T-cell (primary cell): ENCODE measurements at regions not wholly inside any gene's neighbourhood (a gene's known extent, or its start where the extent isn't known, plus 50 kb on each side); places are given as distances from the start of the nearest gene placed in this dataset.

ENCODE experiments used
- ATAC-seq, 4 experiments: fragments of 200-7000 bp in 3 of 4; fragments of 150-1000 bp in 1 of 4; cut with Tn5 transposase; replicated peaks in 1 of 4; 1 replicate in 3 of 4; 2 replicates in 1 of 4; pipeline ENCODE4 v1.10.0; 2021; ENCODE audit warnings: moderate library complexity in 3 of 4, mild to moderate bottlenecking in 2 of 4, moderate number of reproducible peaks in 1 of 4
- CTCF ChIA-PET, 2 donors: fragments of 300-600 bp; sonication (Branson Sonifier 250); formaldehyde crosslinking; loops; one replicate each; lab custom pipeline; 2022; ENCODE audit warnings: antibody characterized with exemption in 2 of 2; lab: Charles Lee
- POLR2A ChIA-PET, 2 donors: fragments of 300-600 bp; sonication (Branson Sonifier 250); formaldehyde crosslinking; loops; one replicate each; lab custom pipeline; 2022; ENCODE audit warnings: antibody characterized with exemption in 2 of 2; lab: Charles Lee
- DNase-seq, 35 experiments: peaks; one replicate each; pipeline versions ENCODE4 v3.0.0 to v3.0.0-alpha.2; 2013 to 2023
- H3K27ac ChIP-seq: one replicate; pipeline ENCODE4 v1.5.1; 2013; ENCODE audit warnings: low read length
- H3K27me3 ChIP-seq, 2 experiments: replicated peaks in 1 of 2; 1 replicate in 1 of 2; 2 replicates in 1 of 2; pipeline versions ENCODE4 v1.6.1 to v1.7.0; 2013; ENCODE audit warnings: low read length in 1 of 2, mixed read lengths in 1 of 2; ENCODE audit not compliant: control insufficient read depth in 2 of 2, insufficient read depth in 2 of 2; ENCODE audit errors: extremely low read depth in 1 of 2
- H3K36me3 ChIP-seq, 2 donors: 1 replicate in 1 of 2; 2 replicates in 1 of 2; pipeline versions ENCODE4 v1.6.1 to v1.7.0; 2013; ENCODE audit warnings: low read length in 1 of 2; ENCODE audit not compliant: control insufficient read depth in 2 of 2, insufficient read depth in 1 of 2; ENCODE audit errors: extremely low read depth in 1 of 2
- H3K4me1 ChIP-seq, 2 experiments: 1 replicate in 1 of 2; 2 replicates in 1 of 2; pipeline versions ENCODE4 v1.6.1 to v1.7.0; 2013; ENCODE audit warnings: low read length in 2 of 2, mixed read lengths in 1 of 2; ENCODE audit not compliant: insufficient read depth in 2 of 2, control insufficient read depth in 1 of 2; ENCODE audit errors: extremely low read depth in 1 of 2
- H3K4me3 ChIP-seq, 2 donors: 1 replicate in 1 of 2; 2 replicates in 1 of 2; pipeline versions ENCODE4 v1.5.1 to v1.7.0; 2013; ENCODE audit warnings: mild to moderate bottlenecking in 2 of 2, low read length in 1 of 2, moderate library complexity in 1 of 2; ENCODE audit not compliant: control insufficient read depth in 1 of 2; ENCODE audit errors: extremely low read depth in 1 of 2
- H3K9me3 ChIP-seq: 2 replicates; pipeline ENCODE4 v1.7.0; 2013
- H3K27ac Mint-ChIP-seq, 2 donors: one replicate each; pipeline ENCODE4 v1.8.0; 2020 to 2021; ENCODE audit warnings: mild to moderate bottlenecking in 2 of 2, mixed read lengths in 2 of 2
- H3K27me3 Mint-ChIP-seq, 2 donors: one replicate each; pipeline ENCODE4 v1.8.0; 2021 to 2022; ENCODE audit warnings: mixed read lengths in 2 of 2
- H3K36me3 Mint-ChIP-seq: one replicate; pipeline ENCODE4 v1.8.0; 2021; ENCODE audit warnings: mixed read lengths
- H3K4me1 Mint-ChIP-seq, 3 donors: one replicate each; pipeline ENCODE4 v1.8.0; 2020 to 2022; ENCODE audit warnings: mixed read lengths in 3 of 3, mild to moderate bottlenecking in 1 of 3
- H3K4me3 Mint-ChIP-seq, 3 donors: one replicate each; pipeline ENCODE4 v1.8.0; 2020 to 2022; ENCODE audit warnings: mild to moderate bottlenecking in 3 of 3, mixed read lengths in 3 of 3, moderate library complexity in 3 of 3
- H3K9me3 Mint-ChIP-seq, 3 donors: one replicate each; pipeline ENCODE4 v1.8.0; 2020 to 2022; ENCODE audit warnings: mixed read lengths in 3 of 3
- WGBS: methylation state at CpG from one replicate; pipeline ENCODE4 v1.1.5; 2013; ENCODE audit warnings: missing lambda C conversion rate; ENCODE audit not compliant: insufficient coverage; 5-methylcytosine and 5-hydroxymethylcytosine counted together

DNA sequence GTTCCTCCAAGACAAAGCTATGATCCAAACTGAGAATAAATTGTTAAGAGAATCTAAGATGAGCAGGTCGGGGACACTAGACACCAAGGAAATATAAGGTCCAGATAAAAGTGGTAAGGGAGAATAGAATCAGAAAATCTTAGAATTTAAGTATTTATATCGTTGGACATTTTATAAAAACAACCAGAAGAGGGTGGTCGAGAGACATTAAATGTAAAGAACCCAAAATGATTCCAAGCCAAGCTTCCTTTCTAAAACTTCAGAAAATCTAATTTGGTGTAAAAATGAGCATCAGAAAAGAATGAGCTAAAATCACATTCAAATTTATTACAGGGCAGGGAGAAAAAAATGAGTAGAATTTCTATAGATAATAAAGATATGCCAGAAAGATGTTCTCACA, 97.8 kb upstream of the OGFRL1 start:
- Mint-ChIP-seq H3K4me3 (no peak overlapping the region), H3K36me3 (no peaks in the 10 kb centered on the region), H3K9me3 (no peaks in the 10 kb centered on the region), H3K4me1 (no peaks in the 10 kb centered on the region), H3K27ac (no peak overlapping the region), H3K27me3 (peaks cover 5 to 12% of the 10 kb centered on the region in 2 donors)
- Histone ChIP-seq H3K36me3 (no peaks in the 10 kb centered on the region), H3K9me3 (no peaks in the 10 kb centered on the region), H3K4me1 (no peaks in the 10 kb centered on the region), H3K27me3 (no peaks in the 10 kb centered on the region), H3K27ac (no peak overlapping the region), H3K4me3 (no peak overlapping the region)
- ChIA-PET CTCF (interaction anchor here (0.7 to 1.8 kb wide), 13 partner anchors 31 to 970 kb away, joined by 3 to 13 read pairs (median 4); no protein-coding TSS in a partner anchor), POLR2A (interaction anchor here in 1 of 2 donors (0.5 to 0.6 kb wide), 2 partner anchors 127 to 1411 kb away, joined by 3 read pairs; no protein-coding TSS in a partner anchor)
- WGBS, result no CpG with 5 or more reads among the region's 3 CpGs
- ATAC-seq (no peak), DNase-seq (peak in 1 of 35 experiments; percentile 48)

DNA sequence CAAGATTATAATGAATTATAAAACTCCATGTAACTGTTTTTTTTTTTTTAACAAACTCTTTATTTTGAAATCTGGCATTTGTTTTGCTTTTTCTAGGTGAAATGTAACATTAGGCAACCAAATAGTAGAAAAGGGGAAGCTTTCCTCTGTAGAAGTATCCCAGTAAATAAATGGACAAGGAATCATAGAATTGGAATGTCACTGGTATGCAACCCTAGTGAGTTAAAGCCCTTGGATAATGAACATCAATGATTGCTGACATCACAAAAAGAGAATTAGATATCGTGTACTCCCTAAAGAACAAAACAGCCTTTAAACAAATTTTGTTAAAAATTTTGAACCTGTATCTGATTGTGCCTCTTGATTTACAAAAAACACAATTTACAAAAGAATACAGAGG, 93.9 kb upstream of the OGFRL1 start:
- H3K9me3 ChIP-seq, result no peaks in the 10 kb centered on the region
- ATAC-seq, result no peak
- Mint-ChIP-seq H3K4me1 (no peaks in the 10 kb centered on the region), H3K27ac (no peak overlapping the region), H3K4me3 (no peak overlapping the region), H3K36me3 (no peaks in the 10 kb centered on the region), H3K9me3 (no peaks in the 10 kb centered on the region), H3K27me3 (peaks cover 0 to 3% of the 10 kb centered on the region in 2 donors)
- H3K36me3 ChIP-seq, result no peaks in the 10 kb centered on the region
- H3K27me3 ChIP-seq, result no peaks in the 10 kb centered on the region
- ChIA-PET CTCF (interaction anchor here (0.5 to 1.4 kb wide), 5 partner anchors 155 to 976 kb away, joined by 3 to 12 read pairs (median 3); no protein-coding TSS in a partner anchor), POLR2A (no interaction called here)
- no peak overlapping the region for H3K27ac ChIP-seq
- WGBS, result no CpG with 5 or more reads among the region's 1 CpG
- no peak for DNase-seq
- H3K4me1 ChIP-seq, result no peaks in the 10 kb centered on the region
- no peak overlapping the region for H3K4me3 ChIP-seq

DNA sequence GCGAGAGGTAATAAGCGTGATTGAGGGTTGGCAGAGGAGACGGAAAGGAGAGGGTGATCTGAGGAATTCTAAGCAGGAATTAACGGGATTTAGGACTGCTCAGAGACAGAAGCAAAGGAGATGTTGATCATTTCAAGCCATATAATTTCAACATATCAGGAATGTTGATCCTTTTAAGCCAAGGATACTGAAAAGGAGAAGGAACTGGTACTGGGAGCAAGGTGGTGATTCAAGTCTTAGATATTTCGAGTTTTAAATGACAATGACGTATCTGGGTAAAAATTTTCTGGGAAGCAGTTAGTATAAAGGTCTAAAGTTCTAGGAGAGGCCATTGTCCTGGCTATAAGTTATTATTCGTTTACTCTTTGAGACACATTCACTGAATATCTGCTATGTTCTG, 91.3 kb upstream of the OGFRL1 start:
- Mint-ChIP-seq H3K36me3 (no peaks in the 10 kb centered on the region), H3K4me1 (no peaks in the 10 kb centered on the region), H3K27me3 (no peaks in the 10 kb centered on the region), H3K9me3 (no peaks in the 10 kb centered on the region), H3K4me3 (no peak overlapping the region), H3K27ac (no peak overlapping the region)
- ChIA-PET POLR2A (no interaction called here), CTCF (interaction anchor here in 1 of 2 donors (0.5 kb wide), 1 partner anchor 492 kb away, joined by 4 read pairs; no protein-coding TSS in a partner anchor)
- no peaks in the 10 kb centered on the region for H3K36me3 ChIP-seq
- no peak overlapping the region for H3K4me3 ChIP-seq
- ATAC-seq (no peak), DNase-seq (no peak)
- H3K27me3 ChIP-seq, result no peaks in the 10 kb centered on the region
- H3K27ac ChIP-seq, result no peak overlapping the region
- 81% methylated on average over 3 of the region's 7 CpGs for WGBS
- no peaks in the 10 kb centered on the region for H3K9me3 ChIP-seq
- no peaks in the 10 kb centered on the region for H3K4me1 ChIP-seq

DNA sequence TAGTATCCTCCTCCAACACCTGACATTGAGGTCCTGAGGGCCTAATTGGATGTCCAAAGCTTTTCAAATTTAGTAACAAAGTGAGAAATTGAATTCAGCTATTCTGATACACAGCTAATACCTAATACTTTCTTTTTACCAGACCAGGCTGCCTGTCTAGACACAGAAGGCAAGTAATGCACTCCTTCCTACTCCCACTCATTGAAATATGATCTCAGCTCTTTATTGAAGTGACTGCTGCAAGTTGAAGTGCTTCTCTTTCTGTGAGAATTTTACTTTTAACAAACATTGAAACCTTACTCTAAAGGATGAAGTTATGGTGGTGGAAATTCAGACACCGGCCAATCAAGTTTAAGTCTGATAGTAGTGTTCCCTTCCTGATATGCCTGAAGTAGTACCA, 90.8 kb upstream of the OGFRL1 start:
- H3K27ac ChIP-seq, result no peak overlapping the region
- Mint-ChIP-seq H3K4me3 (no peak overlapping the region), H3K4me1 (no peaks in the 10 kb centered on the region), H3K9me3 (no peaks in the 10 kb centered on the region), H3K27me3 (no peaks in the 10 kb centered on the region), H3K27ac (no peak overlapping the region), H3K36me3 (no peaks in the 10 kb centered on the region)
- H3K36me3 ChIP-seq, result no peaks in the 10 kb centered on the region
- ChIA-PET CTCF (no interaction called here), POLR2A (no interaction called here)
- WGBS, result no CpG with 5 or more reads among the region's 1 CpG
- H3K27me3 ChIP-seq, result no peaks in the 10 kb centered on the region
- H3K4me1 ChIP-seq, result no peaks in the 10 kb centered on the region
- ATAC-seq (no peak), DNase-seq (no peak)
- no peak overlapping the region for H3K4me3 ChIP-seq
- H3K9me3 ChIP-seq, result no peaks in the 10 kb centered on the region

DNA sequence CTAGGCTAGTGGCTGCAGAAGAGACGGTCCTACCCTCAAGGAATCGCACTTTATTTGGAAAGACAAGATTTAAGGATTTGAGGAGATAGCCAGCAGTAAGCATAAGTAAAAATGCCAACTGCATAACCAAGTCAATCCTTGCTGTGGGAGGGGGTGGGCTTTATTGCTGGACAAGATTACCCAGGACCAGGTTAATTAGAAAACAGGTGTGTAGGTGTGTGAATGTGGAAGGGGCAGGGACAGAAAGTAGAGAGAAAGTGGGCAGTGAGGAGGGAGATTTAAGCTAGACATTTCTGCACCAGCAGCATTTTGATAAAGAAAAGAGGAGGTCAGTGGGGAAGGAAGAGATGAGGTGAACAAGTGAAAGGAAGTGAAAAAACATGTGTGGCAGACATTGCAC, 89.7 kb upstream of the OGFRL1 start:
- CTCF ChIA-PET, result interaction anchor here (0.6 to 0.7 kb wide), 2 partner anchors 11 to 14 kb away, joined by 3 to 5 read pairs; no protein-coding TSS in a partner anchor
- ATAC-seq, result no peak

DNA sequence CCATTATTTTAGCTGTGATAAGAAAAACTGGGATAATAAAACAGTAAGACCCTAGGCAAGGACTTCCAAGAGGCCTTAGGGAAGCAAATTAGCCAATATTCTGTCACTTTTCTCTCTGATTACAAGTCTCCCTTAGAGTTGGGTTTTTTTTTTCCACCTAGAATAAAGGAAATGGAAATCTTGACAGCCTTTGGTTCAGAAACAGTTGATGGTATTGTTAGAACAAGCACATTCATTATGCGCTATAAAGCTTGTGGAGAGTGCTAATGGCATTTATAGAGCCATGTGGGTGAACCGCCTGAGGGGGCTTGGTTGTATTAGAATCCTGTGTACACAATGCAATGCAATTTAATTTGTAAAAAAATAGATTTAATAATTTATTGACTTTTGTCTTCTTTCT, 88.9 kb upstream of the OGFRL1 start:
- ATAC-seq, result no peak
- Histone ChIP-seq H3K4me3 (no peak overlapping the region), H3K4me1 (no peaks in the 10 kb centered on the region), H3K36me3 (no peaks in the 10 kb centered on the region), H3K27me3 (no peaks in the 10 kb centered on the region), H3K27ac (no peak overlapping the region), H3K9me3 (no peaks in the 10 kb centered on the region)
- Mint-ChIP-seq H3K4me3 (no peak overlapping the region), H3K27ac (no peak overlapping the region), H3K9me3 (no peaks in the 10 kb centered on the region), H3K27me3 (peaks cover 0 to 3% of the 10 kb centered on the region in 2 donors), H3K36me3 (no peaks in the 10 kb centered on the region), H3K4me1 (no peaks in the 10 kb centered on the region)
- no CpG with 5 or more reads among the region's 2 CpGs for WGBS
- DNase-seq, result no peak
- CTCF ChIA-PET, result no interaction called here
- POLR2A ChIA-PET, result no interaction called here

More for the DNA sequence above, 89.7 kb upstream of the OGFRL1 start:
- H3K36me3 Mint-ChIP-seq, result no peaks in the 10 kb centered on the region
- DNase-seq, result no peak
- Histone ChIP-seq H3K4me1 (no peaks in the 10 kb centered on the region), H3K9me3 (no peaks in the 10 kb centered on the region), H3K27ac (no peak overlapping the region), H3K36me3 (no peaks in the 10 kb centered on the region), H3K4me3 (no peak overlapping the region), H3K27me3 (no peaks in the 10 kb centered on the region)
- no peaks in the 10 kb centered on the region for H3K4me1 Mint-ChIP-seq
- no peaks in the 10 kb centered on the region for H3K9me3 Mint-ChIP-seq
- H3K27ac Mint-ChIP-seq, result no peak overlapping the region
- H3K27me3 Mint-ChIP-seq, result peaks cover 0 to 3% of the 10 kb centered on the region in 2 donors
- H3K4me3 Mint-ChIP-seq, result no peak overlapping the region
- 80% methylated on average over 1 of the region's 2 CpGs for WGBS
- POLR2A ChIA-PET, result no interaction called here

DNA sequence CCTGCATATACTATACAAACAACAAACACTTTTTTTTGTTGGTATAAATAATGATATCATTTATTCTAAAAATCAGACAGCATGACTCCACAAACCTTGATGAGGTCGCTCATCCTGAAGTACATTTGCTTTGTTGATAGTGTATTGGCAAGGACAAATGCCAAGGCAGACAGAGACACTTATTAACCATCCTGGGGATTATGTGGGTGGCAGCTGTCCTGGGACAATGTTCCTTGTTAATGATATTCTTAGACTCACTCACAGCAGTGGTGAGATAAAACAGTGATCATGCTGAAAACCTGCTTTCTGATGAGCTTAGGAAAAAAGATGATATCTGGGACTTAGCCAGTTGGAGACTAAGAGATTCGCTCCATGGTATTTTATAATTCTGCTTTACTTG, 85.4 kb upstream of the OGFRL1 start:
- no peaks in the 10 kb centered on the region for H3K4me1 Mint-ChIP-seq
- WGBS, result 100% methylated on average over 1 of the region's 2 CpGs
- H3K36me3 Mint-ChIP-seq, result no peaks in the 10 kb centered on the region
- Histone ChIP-seq H3K27me3 (no peaks in the 10 kb centered on the region), H3K4me3 (no peak overlapping the region), H3K9me3 (no peaks in the 10 kb centered on the region), H3K27ac (no peak overlapping the region), H3K4me1 (no peaks in the 10 kb centered on the region), H3K36me3 (no peaks in the 10 kb centered on the region)
- ChIA-PET CTCF (no interaction called here), POLR2A (no interaction called here)
- H3K4me3 Mint-ChIP-seq, result no peak overlapping the region
- H3K9me3 Mint-ChIP-seq, result no peaks in the 10 kb centered on the region
- DNase-seq (no peak), ATAC-seq (no peak)
- peaks cover 3% of the 10 kb centered on the region in 2 donors for H3K27me3 Mint-ChIP-seq
- no peak overlapping the region for H3K27ac Mint-ChIP-seq
